Activated CD4-positive, alpha-beta T cell treated with anti-CD3 and anti-CD28 coated beads for 36 hours (primary cell): ENCODE measurements at regions not wholly inside any gene's neighbourhood (a gene's known extent, or its start where the extent isn't known, plus 50 kb on each side); places are given as distances from the start of the nearest gene placed in this dataset.
"Not testable (repeated sequence)": the region's sequence is repeated elsewhere in the genome, so short reads cannot be mapped to it uniquely, and the experiment has no call there.

Experiments
- ATAC-seq: fragments of 200-7000 bp; cut with Tn5 transposase; one replicate; pipeline ENCODE4 v1.10.0; 2021; ENCODE audit warnings: mild to moderate bottlenecking, moderate library complexity
- CTCF ChIA-PET: fragments of 350-600 bp; sonication (Branson Sonifier 250); formaldehyde crosslinking; loops from one replicate; lab custom pipeline; 2021; ENCODE audit warnings: antibody characterized with exemption; lab: Charles Lee
- POLR2A ChIA-PET: fragments of 350-600 bp; sonication (Branson Sonifier 250); formaldehyde crosslinking; loops from one replicate; lab custom pipeline; 2021; ENCODE audit warnings: antibody characterized with exemption, inconsistent platforms; lab: Charles Lee
- DNase-seq: peaks from one replicate; pipeline ENCODE4 v3.0.0-alpha.2; 2020
- H3K27ac Mint-ChIP-seq: one replicate; pipeline ENCODE4 v1.8.0; 2021; ENCODE audit warnings: mixed read lengths
- H3K27me3 Mint-ChIP-seq: one replicate; pipeline ENCODE4 v1.8.0; 2021; ENCODE audit warnings: mixed read lengths
- H3K36me3 Mint-ChIP-seq: one replicate; pipeline ENCODE4 v1.8.0; 2021; ENCODE audit warnings: low read depth, mixed read lengths
- H3K4me1 Mint-ChIP-seq: one replicate; pipeline ENCODE4 v1.8.0; 2021; ENCODE audit warnings: mixed read lengths
- H3K4me3 Mint-ChIP-seq: one replicate; pipeline ENCODE4 v1.8.0; 2021; ENCODE audit warnings: mild to moderate bottlenecking, moderate library complexity, mixed read lengths
- H3K9me3 Mint-ChIP-seq: one replicate; pipeline ENCODE4 v1.8.0; 2021; ENCODE audit warnings: low read depth, mixed read lengths
- intact Hi-C, 2 experiments: fragments of 100-400 bp; cut with DNase I in 1 of 2; cut with micrococcal nuclease in 1 of 2; formaldehyde crosslinking; loops; one replicate each; pipeline versions ENCODE4 v1.14.2 to v1.15.1; 2022 to 2024; cut with DNase I, micrococcal nuclease

- POLR2A ChIA-PET, result no interaction called here
- no peak for ATAC-seq
Measured at GRCh38 chr2:241976296-241976695, 106.8 kb downstream of the RTP5 start.

GRCh38 chr2:241977557-241978300, 108.2 kb downstream of the RTP5 start:
- no peak overlapping the region for H3K27ac Mint-ChIP-seq
- DNase-seq, result no peak

More at GRCh38 chr2:241976296-241976695, 106.8 kb downstream of the RTP5 start:
- H3K9me3 Mint-ChIP-seq, result no peaks in the 10 kb centered on the region
- no peak overlapping the region for H3K4me3 Mint-ChIP-seq
- H3K27ac Mint-ChIP-seq, result no peak overlapping the region
- H3K4me1 Mint-ChIP-seq, result no peaks in the 10 kb centered on the region
- peaks cover 30% of the 10 kb centered on the region for H3K36me3 Mint-ChIP-seq
- intact Hi-C loops, result no loop called here
- H3K27me3 Mint-ChIP-seq, result no peaks in the 10 kb centered on the region
- CTCF ChIA-PET, result interaction anchor here (1.0 to 2.7 kb wide), 2 partner anchors 11 to 26 kb away, joined by 5 to 9 read pairs; no protein-coding TSS in a partner anchor
- DNase-seq, result no peak

GRCh38 chr2:241978670-241979069, 109.1 kb downstream of the RTP5 start:
- POLR2A ChIA-PET, result no interaction called here

More at GRCh38 chr2:241977557-241978300, 108.2 kb downstream of the RTP5 start:
- H3K36me3 Mint-ChIP-seq, result peaks cover 21% of the 10 kb centered on the region
- CTCF ChIA-PET, result interaction anchor here (1.1 to 1.3 kb wide), 2 partner anchors 12 to 54 kb away, joined by 3 to 5 read pairs; no protein-coding TSS in a partner anchor
- H3K4me1 Mint-ChIP-seq, result no peaks in the 10 kb centered on the region
- no peaks in the 10 kb centered on the region for H3K27me3 Mint-ChIP-seq
- POLR2A ChIA-PET, result no interaction called here
- no peak overlapping the region for H3K4me3 Mint-ChIP-seq
- H3K9me3 Mint-ChIP-seq, result no peaks in the 10 kb centered on the region
- ATAC-seq, result no peak
- intact Hi-C loops, result no loop called here

GRCh38 chr2:241980193-241980592, 110.7 kb downstream of the RTP5 start:
- Mint-ChIP-seq H3K27ac (no peak overlapping the region), H3K4me1 (peaks cover 4% of the 10 kb centered on the region), H3K9me3 (no peaks in the 10 kb centered on the region), H3K36me3 (peaks cover 14% of the 10 kb centered on the region), H3K27me3 (no peaks in the 10 kb centered on the region), H3K4me3 (no peak overlapping the region)
- ChIA-PET POLR2A (no interaction called here), CTCF (no interaction called here)
- DNase-seq (no peak), ATAC-seq (no peak)
- intact Hi-C loops, result no loop called here

More at GRCh38 chr2:241978670-241979069, 109.1 kb downstream of the RTP5 start:
- intact Hi-C loops, result no loop called here
- DNase-seq (no peak), ATAC-seq (no peak)
- H3K27ac Mint-ChIP-seq, result no peak overlapping the region
- no peak overlapping the region for H3K4me3 Mint-ChIP-seq
- H3K9me3 Mint-ChIP-seq, result no peaks in the 10 kb centered on the region
- H3K36me3 Mint-ChIP-seq, result peaks cover 14% of the 10 kb centered on the region
- CTCF ChIA-PET, result interaction anchor here (1.1 kb wide), 1 partner anchor 13 kb away, joined by 3 read pairs; no protein-coding TSS in a partner anchor
- H3K4me1 Mint-ChIP-seq, result no peaks in the 10 kb centered on the region
- no peaks in the 10 kb centered on the region for H3K27me3 Mint-ChIP-seq

GRCh38 chr2:241981076-241981700, 111.7 kb downstream of the RTP5 start:
- CTCF ChIA-PET, result interaction anchor here (1.2 kb wide), 1 partner anchor 22 kb away, joined by 3 read pairs; no protein-coding TSS in a partner anchor
- H3K27me3 Mint-ChIP-seq, result no peaks in the 10 kb centered on the region
- no peak overlapping the region for H3K4me3 Mint-ChIP-seq
- ATAC-seq (no peak), DNase-seq (no peak)
- POLR2A ChIA-PET, result no interaction called here
- peaks cover 14% of the 10 kb centered on the region for H3K36me3 Mint-ChIP-seq
- no peak overlapping the region for H3K27ac Mint-ChIP-seq
- intact Hi-C loops, result no loop called here
- H3K9me3 Mint-ChIP-seq, result no peaks in the 10 kb centered on the region
- H3K4me1 Mint-ChIP-seq, result peaks cover 10% of the 10 kb centered on the region

GRCh38 chr2:241982706-241983570, 113.4 kb downstream of the RTP5 start:
- no peaks in the 10 kb centered on the region for H3K27me3 Mint-ChIP-seq
- H3K27ac Mint-ChIP-seq, result no peak overlapping the region
- DNase-seq (no peak), ATAC-seq (no peak)
- H3K36me3 Mint-ChIP-seq, result peaks cover 6% of the 10 kb centered on the region
- intact Hi-C loops, result no loop called here
- peaks cover 10% of the 10 kb centered on the region for H3K4me1 Mint-ChIP-seq
- no peaks in the 10 kb centered on the region for H3K9me3 Mint-ChIP-seq
- CTCF ChIA-PET, result interaction anchor here (1.8 kb wide), 1 partner anchor 32 kb away, joined by 6 read pairs; no protein-coding TSS in a partner anchor
- POLR2A ChIA-PET, result no interaction called here
- no peak overlapping the region for H3K4me3 Mint-ChIP-seq

- H3K36me3 Mint-ChIP-seq, result peaks cover under 1% of the 10 kb centered on the region
- H3K4me1 Mint-ChIP-seq, result peaks cover 10% of the 10 kb centered on the region
- no peak overlapping the region for H3K27ac Mint-ChIP-seq
- H3K27me3 Mint-ChIP-seq, result no peaks in the 10 kb centered on the region
- DNase-seq (no peak), ATAC-seq (no peak)
- CTCF ChIA-PET, result interaction anchor here (0.7 to 1.8 kb wide), 2 partner anchors 9 to 33 kb away, joined by 4 to 6 read pairs; no protein-coding TSS in a partner anchor
- no peaks in the 10 kb centered on the region for H3K9me3 Mint-ChIP-seq
- H3K4me3 Mint-ChIP-seq, result no peak overlapping the region
- intact Hi-C loops, result no loop called here
- POLR2A ChIA-PET, result no interaction called here
Measured at GRCh38 chr2:241983571-241984270, 114.2 kb downstream of the RTP5 start.

GRCh38 chr2:241984271-241984655, 114.7 kb downstream of the RTP5 start:
- no peak for ATAC-seq
- ChIA-PET POLR2A (no interaction called here), CTCF (interaction anchor here (0.7 to 1.8 kb wide), 2 partner anchors 9 to 34 kb away, joined by 4 to 6 read pairs; no protein-coding TSS in a partner anchor)
- H3K36me3 Mint-ChIP-seq, result no peaks in the 10 kb centered on the region
- H3K9me3 Mint-ChIP-seq, result no peaks in the 10 kb centered on the region
- no peak overlapping the region for H3K4me3 Mint-ChIP-seq
- no peaks in the 10 kb centered on the region for H3K27me3 Mint-ChIP-seq
- DNase-seq, result no peak
- peaks cover 10% of the 10 kb centered on the region for H3K4me1 Mint-ChIP-seq
- intact Hi-C loops, result no loop called here
- H3K27ac Mint-ChIP-seq, result no peak overlapping the region

- Mint-ChIP-seq H3K4me1 (peaks cover 10% of the 10 kb centered on the region), H3K4me3 (no peak overlapping the region), H3K9me3 (no peaks in the 10 kb centered on the region), H3K36me3 (no peaks in the 10 kb centered on the region), H3K27me3 (no peaks in the 10 kb centered on the region), H3K27ac (no peak overlapping the region)
- CTCF ChIA-PET, result interaction anchor here (0.6 to 1.8 kb wide), 3 partner anchors 9 to 48 kb away, joined by 3 to 6 read pairs (median 4); no protein-coding TSS in a partner anchor
- DNase-seq (no peak), ATAC-seq (no peak)
- POLR2A ChIA-PET, result no interaction called here
- intact Hi-C loops, result no loop called here
Measured at GRCh38 chr2:241984658-241985057, 115.1 kb downstream of the RTP5 start.

GRCh38 chr2:241985161-241985985, 115.8 kb downstream of the RTP5 start:
- H3K9me3 Mint-ChIP-seq, H3K36me3 Mint-ChIP-seq, H3K27ac Mint-ChIP-seq, POLR2A ChIA-PET, H3K4me3 Mint-ChIP-seq, intact Hi-C loops, H3K27me3 Mint-ChIP-seq: not testable (repeated sequence)
- ATAC-seq, result peak; percentile 58
- H3K4me1 Mint-ChIP-seq, result peaks cover 10% of the 10 kb centered on the region
- peak; percentile 48 for DNase-seq
- CTCF ChIA-PET, result interaction anchor here (0.6 to 1.8 kb wide), 2 partner anchors 35 to 48 kb away, joined by 3 to 6 read pairs; no protein-coding TSS in a partner anchor
